CD4-positive, alpha-beta T cell (primary cell): ENCODE measurements at regions not wholly inside any gene's neighbourhood (a gene's known extent, or its start where the extent isn't known, plus 50 kb on each side); places are given as distances from the start of the nearest gene placed in this dataset.

ENCODE experiments used
- ATAC-seq: fragments of 200-7000 bp; cut with Tn5 transposase; one replicate; pipeline ENCODE4 v1.10.0; 2022; ENCODE audit warnings: mild to moderate bottlenecking; ENCODE audit not compliant: poor library complexity
- CTCF ChIA-PET: fragments of 350-600 bp; sonication (Branson Sonifier 250); formaldehyde crosslinking; loops from one replicate; lab custom pipeline; 2021; ENCODE audit warnings: antibody characterized with exemption, inconsistent platforms; lab: Charles Lee
- POLR2A ChIA-PET: fragments of 350-600 bp; sonication (Branson Sonifier 250); formaldehyde crosslinking; loops from one replicate; lab custom pipeline; 2021; ENCODE audit warnings: antibody characterized with exemption, inconsistent platforms; lab: Charles Lee
- DNase-seq, 14 experiments: peaks; one replicate each; pipeline ENCODE4 v3.0.0-alpha.2; 2013 to 2020; ENCODE audit warnings: mixed read lengths in 2 of 14
- H3K27ac ChIP-seq, 2 donors: one replicate each; pipeline versions ENCODE4 v1.5.1 to v1.7.0; 2013; ENCODE audit warnings: low read length in 2 of 2, low read depth in 1 of 2, mild to moderate bottlenecking in 1 of 2
- H3K27me3 ChIP-seq, 2 experiments: 1 replicate in 1 of 2; 2 replicates in 1 of 2; pipeline versions ENCODE4 v1.6.1 to v1.7.0; 2013; ENCODE audit warnings: low read length in 2 of 2, control low read depth in 1 of 2, mild to moderate bottlenecking in 1 of 2, moderate library complexity in 1 of 2; ENCODE audit not compliant: insufficient read depth in 2 of 2, control insufficient read depth in 1 of 2
- H3K36me3 ChIP-seq: one replicate; pipeline ENCODE4 v1.6.1; 2013; ENCODE audit warnings: low read length, control low read depth; ENCODE audit not compliant: insufficient read depth
- H3K4me1 ChIP-seq: one replicate; pipeline ENCODE4 v1.6.1; 2013; ENCODE audit warnings: low read length, control low read depth; ENCODE audit not compliant: insufficient read depth
- H3K4me3 ChIP-seq: one replicate; pipeline ENCODE4 v1.5.1; 2013; ENCODE audit warnings: mild to moderate bottlenecking, low read length, moderate library complexity
- H3K9me3 ChIP-seq, 2 experiments: 1 replicate in 1 of 2; 2 replicates in 1 of 2; pipeline versions ENCODE4 v1.6.1 to v1.7.0; 2013; ENCODE audit warnings: low read length in 2 of 2, mild to moderate bottlenecking in 2 of 2, control low read depth in 1 of 2, moderate library complexity in 1 of 2; ENCODE audit not compliant: control insufficient read depth in 1 of 2, insufficient read depth in 1 of 2
- H3K27ac Mint-ChIP-seq: one replicate; pipeline ENCODE4 v1.8.0; 2020; ENCODE audit warnings: mixed read lengths
- H3K27me3 Mint-ChIP-seq: one replicate; pipeline ENCODE4 v1.8.0; 2021; ENCODE audit warnings: mixed read lengths
- H3K36me3 Mint-ChIP-seq: one replicate; pipeline ENCODE4 v1.8.0; 2021; ENCODE audit warnings: low read depth, mixed read lengths
- H3K4me1 Mint-ChIP-seq: one replicate; pipeline ENCODE4 v1.8.0; 2021; ENCODE audit warnings: low read depth, mixed read lengths
- H3K4me3 Mint-ChIP-seq: one replicate; pipeline ENCODE4 v1.8.0; 2020; ENCODE audit warnings: mild to moderate bottlenecking, mixed read lengths
- H3K9me3 Mint-ChIP-seq: one replicate; pipeline ENCODE4 v1.8.0; 2020; ENCODE audit warnings: mixed read lengths
- intact Hi-C, 2 experiments: fragments of 100-400 bp; cut with DNase I in 1 of 2; cut with micrococcal nuclease in 1 of 2; formaldehyde crosslinking; loops; one replicate each; pipeline versions ENCODE4 v1.15.1 to v1.9.0; 2023 to 2025; cut with DNase I, micrococcal nuclease
- TF ChIP-seq, protein P1 (sequence below): fragments of 200-600 bp; IDR thresholded peaks from one replicate; pipeline ENCODE4 v1.8.0; 2022; ENCODE audit warnings: antibody characterized with exemption, mild to moderate bottlenecking

GRCh38 chr13:56189439-56189838, 951.3 kb upstream of the PRR20A start:
- intact Hi-C loops, result no loop called here
- Histone ChIP-seq H3K9me3 (peaks cover 0 to 18% of the 10 kb centered on the region in 2 experiments), H3K27ac (no peak overlapping the region), H3K4me1 (no peaks in the 10 kb centered on the region), H3K4me3 (no peak overlapping the region), H3K27me3 (no peaks in the 10 kb centered on the region), H3K36me3 (no peaks in the 10 kb centered on the region)
- no peak overlapping the region for H3K4me3 Mint-ChIP-seq
- ChIA-PET CTCF (no interaction called here), POLR2A (no interaction called here)
- TF ChIP-seq, protein P1, sequence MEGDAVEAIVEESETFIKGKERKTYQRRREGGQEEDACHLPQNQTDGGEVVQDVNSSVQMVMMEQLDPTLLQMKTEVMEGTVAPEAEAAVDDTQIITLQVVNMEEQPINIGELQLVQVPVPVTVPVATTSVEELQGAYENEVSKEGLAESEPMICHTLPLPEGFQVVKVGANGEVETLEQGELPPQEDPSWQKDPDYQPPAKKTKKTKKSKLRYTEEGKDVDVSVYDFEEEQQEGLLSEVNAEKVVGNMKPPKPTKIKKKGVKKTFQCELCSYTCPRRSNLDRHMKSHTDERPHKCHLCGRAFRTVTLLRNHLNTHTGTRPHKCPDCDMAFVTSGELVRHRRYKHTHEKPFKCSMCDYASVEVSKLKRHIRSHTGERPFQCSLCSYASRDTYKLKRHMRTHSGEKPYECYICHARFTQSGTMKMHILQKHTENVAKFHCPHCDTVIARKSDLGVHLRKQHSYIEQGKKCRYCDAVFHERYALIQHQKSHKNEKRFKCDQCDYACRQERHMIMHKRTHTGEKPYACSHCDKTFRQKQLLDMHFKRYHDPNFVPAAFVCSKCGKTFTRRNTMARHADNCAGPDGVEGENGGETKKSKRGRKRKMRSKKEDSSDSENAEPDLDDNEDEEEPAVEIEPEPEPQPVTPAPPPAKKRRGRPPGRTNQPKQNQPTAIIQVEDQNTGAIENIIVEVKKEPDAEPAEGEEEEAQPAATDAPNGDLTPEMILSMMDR, result no peak
- ATAC-seq (no peak), DNase-seq (no peak)
- H3K27ac Mint-ChIP-seq, result no peak overlapping the region
- no peaks in the 10 kb centered on the region for H3K4me1 Mint-ChIP-seq
- H3K27me3 Mint-ChIP-seq, result no peaks in the 10 kb centered on the region
- peaks cover 6% of the 10 kb centered on the region for H3K9me3 Mint-ChIP-seq
- no peaks in the 10 kb centered on the region for H3K36me3 Mint-ChIP-seq

DNA sequence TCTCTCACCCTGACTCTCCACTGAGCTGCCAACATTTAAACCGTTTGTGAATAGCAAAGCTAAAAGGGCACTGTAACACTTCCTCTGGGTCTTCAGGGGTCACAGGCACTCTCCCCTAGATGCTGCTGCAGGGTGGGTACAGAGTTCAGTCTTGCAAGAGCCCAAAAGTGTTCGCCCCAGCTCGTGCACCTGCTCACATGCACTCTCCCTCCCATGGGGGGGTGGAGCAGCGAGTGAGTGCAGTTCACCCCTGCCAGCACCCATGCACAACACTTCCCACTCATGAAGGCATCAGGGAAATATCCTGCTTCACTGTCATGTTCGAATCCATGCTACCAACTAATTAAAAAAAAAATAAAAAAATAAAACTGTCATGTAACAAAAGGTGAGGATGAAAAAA, 950.7 kb upstream of the PRR20A start:
- ChIA-PET CTCF (no interaction called here), POLR2A (no interaction called here)
- H3K27ac ChIP-seq, result no peak overlapping the region

DNA sequence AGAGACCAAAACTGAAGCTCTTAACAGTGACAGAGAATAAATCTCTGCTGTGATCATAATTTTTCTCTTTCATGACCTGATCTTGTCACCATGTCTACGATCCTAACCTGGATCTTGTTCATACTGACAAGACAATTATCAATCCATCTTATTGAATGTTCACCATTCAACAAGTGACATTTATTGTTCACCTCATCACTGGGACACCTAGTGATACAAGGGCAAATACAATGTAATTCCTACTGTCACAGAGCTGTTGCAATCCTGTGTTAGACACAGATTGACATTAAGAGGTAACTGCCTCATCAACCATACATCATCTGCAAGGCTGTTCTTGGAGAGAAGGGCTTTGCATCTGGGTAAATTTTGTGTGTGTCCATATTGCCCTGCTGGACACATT, 942.4 kb upstream of the PRR20A start:
- ChIA-PET POLR2A (no interaction called here), CTCF (no interaction called here)
- Histone ChIP-seq H3K9me3 (no peaks in the 10 kb centered on the region), H3K4me1 (no peaks in the 10 kb centered on the region), H3K27me3 (no peaks in the 10 kb centered on the region), H3K4me3 (no peak overlapping the region), H3K27ac (no peak overlapping the region), H3K36me3 (no peaks in the 10 kb centered on the region)
- intact Hi-C loops, result no loop called here
- Mint-ChIP-seq H3K9me3 (peaks cover 8% of the 10 kb centered on the region), H3K4me1 (no peaks in the 10 kb centered on the region), H3K27me3 (no peaks in the 10 kb centered on the region), H3K27ac (no peak overlapping the region), H3K36me3 (no peaks in the 10 kb centered on the region), H3K4me3 (no peak overlapping the region)
- ATAC-seq, result no peak
- TF ChIP-seq, protein P1, result no peak
- no peak for DNase-seq

More for the DNA sequence above, 950.7 kb upstream of the PRR20A start:
- no peaks in the 10 kb centered on the region for H3K4me1 ChIP-seq
- TF ChIP-seq, protein P1, result no peak
- peaks cover 6% of the 10 kb centered on the region for H3K9me3 Mint-ChIP-seq
- H3K27me3 ChIP-seq, result no peaks in the 10 kb centered on the region
- H3K9me3 ChIP-seq, result peaks cover 0 to 18% of the 10 kb centered on the region in 2 experiments
- H3K36me3 Mint-ChIP-seq, result no peaks in the 10 kb centered on the region
- no peaks in the 10 kb centered on the region for H3K27me3 Mint-ChIP-seq
- H3K4me3 ChIP-seq, result no peak overlapping the region
- no peak overlapping the region for H3K4me3 Mint-ChIP-seq
- DNase-seq (no peak), ATAC-seq (no peak)
- no peaks in the 10 kb centered on the region for H3K4me1 Mint-ChIP-seq
- no peak overlapping the region for H3K27ac Mint-ChIP-seq
- intact Hi-C loops, result no loop called here
- no peaks in the 10 kb centered on the region for H3K36me3 ChIP-seq
